ENCODE measurements at regions not wholly inside any gene's neighbourhood (a gene's known extent, or its start where the extent isn't known, plus 50 kb on each side); places are given as distances from the start of the nearest gene placed in this dataset.
"Not testable (repeated sequence)": the region's sequence is repeated elsewhere in the genome, so short reads cannot be mapped to it uniquely, and the experiment has no call there.

DNA sequence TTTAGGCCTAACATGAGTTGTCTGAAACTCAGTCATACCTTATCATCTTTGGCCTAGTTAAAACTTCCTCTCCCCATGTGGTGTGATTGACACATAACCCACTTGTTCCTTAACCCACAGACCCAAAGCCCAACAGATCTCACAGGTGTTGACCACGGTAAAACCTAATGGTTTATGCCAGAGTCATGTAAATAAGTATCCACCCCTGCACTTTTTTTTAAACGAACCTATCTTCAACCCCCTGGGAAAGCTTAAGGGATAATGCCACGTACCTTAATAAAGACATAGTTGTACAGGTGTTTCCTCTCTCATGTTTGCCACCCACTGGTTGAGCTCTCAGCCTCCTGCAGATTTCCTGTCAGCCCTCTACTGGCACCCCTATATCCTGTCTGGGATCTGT, 709.3 kb upstream of the CCDC179 start:
- no peak for DNase-seq

DNA sequence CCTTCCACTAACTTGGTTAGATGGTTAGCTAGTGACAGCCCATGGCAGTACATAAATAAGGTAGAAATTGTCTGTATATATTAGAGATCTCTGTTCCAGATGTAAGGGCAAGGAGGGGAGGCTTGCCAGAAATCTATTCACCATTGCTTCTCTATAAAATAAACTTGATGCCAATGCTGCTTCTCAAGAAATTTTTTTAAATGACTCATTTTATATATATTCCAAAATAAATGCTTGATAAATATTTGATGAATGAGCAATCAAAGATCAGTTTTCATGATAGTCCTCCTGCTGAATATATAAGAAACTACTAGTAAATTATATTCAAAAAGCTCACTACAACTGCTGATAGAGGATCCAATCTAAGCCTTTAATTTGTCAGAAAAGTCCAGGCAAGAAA, 710.6 kb upstream of the CCDC179 start:
- no peak for DNase-seq

DNA sequence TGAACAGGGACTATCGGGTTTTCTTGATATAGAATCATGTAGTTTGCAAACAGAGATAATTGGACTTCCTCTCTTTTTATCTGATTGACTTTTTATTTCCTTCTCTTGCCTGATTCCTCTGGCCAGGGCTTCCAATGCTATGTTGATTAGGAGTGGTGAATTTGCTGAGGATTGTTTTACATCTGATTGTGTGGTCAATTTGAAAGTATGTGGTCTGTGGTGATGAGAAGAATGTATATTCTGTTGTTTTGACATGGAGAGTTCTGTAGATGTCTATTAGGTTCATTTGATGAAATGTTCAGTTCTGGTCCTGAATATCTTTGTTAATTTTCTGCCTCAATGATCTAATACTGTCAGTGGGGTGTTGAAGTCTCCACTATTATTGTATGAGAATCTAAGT, 713.2 kb upstream of the CCDC179 start:
- no peak for DNase-seq

DNA sequence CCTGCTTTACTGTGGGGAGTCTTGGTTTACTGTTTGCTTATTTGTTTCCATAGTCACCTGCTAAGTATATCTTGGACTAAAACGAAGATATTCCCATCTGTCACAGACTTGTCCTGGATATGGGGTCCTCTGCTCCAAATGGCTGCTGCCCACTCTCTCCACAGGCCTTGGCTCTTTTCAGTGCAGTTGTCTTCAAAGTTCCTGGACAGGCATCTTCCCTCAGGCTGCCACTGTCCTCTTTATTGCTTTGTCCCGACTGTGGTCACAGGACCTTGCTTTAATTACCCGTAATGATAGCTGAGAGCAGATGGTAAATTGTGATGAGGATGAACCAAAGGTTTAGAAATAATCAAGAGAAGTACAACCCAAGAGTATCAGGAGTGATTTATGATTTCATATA, 713.9 kb upstream of the CCDC179 start:
- no peak for DNase-seq

DNA sequence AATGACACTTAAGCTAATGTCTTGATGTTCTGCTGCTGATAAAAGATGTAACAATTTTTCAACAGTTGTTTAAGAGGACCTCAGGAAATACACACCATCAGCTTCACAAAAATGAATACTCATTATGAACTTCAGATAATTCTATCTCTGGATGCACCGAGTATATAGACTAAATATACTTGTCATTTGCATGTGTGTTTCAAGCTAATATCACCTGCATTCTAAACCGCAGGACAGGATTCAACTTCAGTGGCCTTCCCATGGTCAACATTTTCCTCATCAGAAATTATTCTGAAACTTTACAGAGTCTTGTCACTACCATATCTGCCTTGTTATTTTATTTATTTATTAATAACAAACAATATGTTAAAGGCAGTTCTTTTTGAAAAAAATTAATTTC, 717.0 kb upstream of the CCDC179 start:
- no peak for DNase-seq

DNA sequence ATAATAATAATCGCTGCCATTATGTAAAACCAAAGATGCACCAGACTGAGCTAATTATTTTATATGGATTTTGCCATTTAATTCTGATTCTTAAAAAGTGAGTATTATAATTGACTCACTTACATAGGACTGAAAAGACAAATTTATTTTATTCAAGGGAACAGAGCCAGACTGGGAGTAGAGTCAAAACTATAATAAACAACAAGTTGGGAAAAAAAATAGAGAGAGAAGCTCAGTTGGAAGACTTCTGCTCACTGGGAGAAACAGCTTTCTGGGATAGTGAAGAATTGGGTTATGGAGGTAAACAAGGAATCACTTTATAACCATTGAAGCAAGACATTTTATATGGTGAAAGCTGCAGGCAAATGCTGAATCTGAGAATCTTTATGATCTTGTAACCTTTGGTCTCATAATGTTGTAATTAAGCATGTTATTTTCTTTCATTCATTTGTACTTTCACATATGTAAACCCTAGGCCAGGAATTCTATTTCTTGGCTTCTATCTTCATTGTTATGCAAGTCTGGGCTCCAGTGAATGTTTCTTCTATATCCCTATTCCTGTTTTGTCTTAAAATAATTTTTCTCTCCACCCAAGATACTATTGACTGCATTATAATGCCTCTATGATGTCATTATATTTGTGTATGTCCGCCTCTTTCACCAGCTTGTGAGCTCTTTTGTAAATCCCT, 725.3 kb upstream of the CCDC179 start:
- peak; percentile 74 for DNase-seq

DNA sequence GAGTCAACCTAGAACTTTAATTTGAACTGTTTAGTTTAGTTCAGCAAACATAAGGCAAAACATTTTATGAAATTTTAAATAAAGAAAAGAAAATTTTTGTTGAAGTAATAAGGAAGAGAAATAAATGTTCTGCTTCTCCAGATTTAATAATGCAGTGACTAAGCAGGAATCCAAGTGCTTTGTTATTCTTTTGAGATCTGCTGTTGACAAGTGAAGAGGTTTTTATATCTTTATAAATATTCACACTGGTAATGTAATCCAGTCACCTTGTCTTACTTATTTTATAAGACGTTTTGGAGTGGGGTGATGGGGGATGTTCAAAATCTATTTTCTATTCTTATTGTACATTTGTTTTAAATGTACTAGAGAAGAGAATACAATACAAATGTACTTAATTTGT, 725.9 kb upstream of the CCDC179 start:
- DNase-seq = no peak

DNA sequence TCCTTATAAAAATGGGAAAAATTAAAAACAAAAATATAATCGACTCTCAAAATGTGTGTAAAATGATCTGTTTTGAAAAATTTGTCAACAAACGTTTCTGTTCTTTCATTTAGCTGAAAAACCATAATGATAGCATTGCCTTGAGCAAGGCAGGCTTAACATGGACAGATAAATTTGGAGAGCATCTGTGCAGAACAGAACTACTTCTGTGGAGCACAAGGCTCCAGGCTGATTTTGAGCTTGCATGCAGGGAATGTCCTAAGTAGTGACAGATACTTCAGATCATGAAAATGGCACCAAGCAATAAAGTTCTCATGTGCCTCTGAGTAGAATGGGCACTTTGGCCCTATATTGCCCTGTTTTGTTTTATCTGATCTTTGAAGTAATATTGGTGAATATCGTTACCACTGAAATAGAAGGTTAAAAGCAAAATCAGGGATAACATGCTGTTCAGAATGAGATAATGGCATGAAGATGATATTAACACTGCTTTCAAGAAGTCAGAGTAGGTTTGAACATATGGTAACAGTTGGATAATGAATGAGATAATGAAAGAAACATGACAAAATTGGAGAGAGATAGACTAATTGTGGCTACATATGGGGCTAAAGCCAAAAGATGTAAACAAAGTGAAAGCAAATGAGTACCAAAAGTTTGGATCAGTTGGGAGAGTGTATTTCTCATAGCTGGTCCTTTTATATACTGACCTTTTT, 730.5 kb upstream of the CCDC179 start:
- DNase-seq = peak; percentile 58

DNA sequence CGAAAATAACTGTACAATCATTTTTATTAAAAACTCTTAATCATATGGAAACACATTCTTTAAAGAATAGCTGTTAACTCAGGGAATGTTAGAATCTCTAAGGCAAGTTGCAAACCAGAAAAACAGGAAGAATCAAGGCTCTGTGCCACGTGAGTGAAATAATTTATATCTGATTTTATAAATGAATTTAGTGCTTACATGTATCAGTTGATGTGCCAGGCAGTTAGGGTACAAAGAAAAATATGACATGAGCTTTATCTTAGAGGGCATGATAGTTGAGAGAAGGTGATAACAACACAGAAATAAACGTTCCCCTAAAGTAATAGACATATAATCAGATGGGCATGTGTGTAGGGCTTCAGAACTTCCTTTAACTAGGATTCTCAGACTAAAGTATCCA, 734.5 kb upstream of the CCDC179 start:
- no peak for DNase-seq

DNA sequence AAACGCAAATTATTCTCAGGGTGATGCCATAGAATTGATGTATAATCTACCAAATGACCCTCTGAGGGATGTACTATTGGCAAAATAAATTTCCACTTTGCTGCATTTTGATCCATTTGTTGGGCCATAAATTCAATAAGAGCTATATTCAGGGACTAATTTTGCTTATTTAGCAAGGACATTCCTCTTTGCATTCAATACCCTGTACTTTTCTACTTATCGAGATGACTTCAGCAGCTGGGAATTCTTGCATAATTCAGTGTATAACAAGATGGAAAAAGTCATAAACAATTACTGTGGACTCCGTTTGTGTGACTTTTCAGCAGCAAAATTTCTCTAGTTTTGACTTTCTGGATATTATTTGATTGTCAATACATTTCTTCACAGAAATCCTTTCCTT, 744.7 kb upstream of the CCDC179 start:
- no peak for DNase-seq

DNA sequence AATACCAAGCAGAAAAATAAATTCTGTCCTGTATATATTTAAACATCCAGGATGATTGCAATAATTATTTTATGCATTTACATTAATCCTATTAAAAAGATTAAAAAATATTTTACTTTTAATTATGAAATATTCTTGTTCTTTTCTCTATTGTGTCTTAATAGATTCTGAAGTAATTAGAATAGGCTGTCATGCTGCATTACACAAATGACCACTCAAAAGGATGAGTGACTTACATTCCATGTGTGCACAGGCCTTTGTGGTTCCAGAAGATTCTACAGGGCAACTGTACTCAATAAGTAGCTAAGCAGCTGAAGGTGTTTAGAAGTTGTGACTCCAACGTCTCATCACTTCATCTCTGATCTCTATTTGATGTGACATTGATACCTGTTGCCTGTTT, 745.9 kb upstream of the CCDC179 start:
- no peak for DNase-seq

DNA sequence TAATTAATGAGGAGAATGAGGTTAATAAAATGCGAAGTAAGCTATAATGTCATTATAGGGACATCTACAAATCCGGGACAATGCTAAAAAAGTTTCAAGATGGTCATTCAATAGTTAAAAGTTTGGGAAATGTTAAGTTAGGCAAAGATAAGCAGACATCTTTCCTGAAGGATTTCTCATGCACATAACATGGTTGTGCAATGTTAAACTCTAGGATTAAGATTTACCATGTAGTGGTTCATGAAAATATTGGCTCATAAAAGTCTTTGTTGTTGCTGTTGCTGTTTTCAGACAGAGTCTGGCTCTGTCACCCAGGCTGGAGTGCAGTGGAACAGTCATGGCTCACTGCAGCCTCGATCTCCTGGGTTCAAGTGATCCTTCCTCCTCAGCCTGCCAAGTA, 751.5 kb upstream of the CCDC179 start:
- no peak for DNase-seq

DNA sequence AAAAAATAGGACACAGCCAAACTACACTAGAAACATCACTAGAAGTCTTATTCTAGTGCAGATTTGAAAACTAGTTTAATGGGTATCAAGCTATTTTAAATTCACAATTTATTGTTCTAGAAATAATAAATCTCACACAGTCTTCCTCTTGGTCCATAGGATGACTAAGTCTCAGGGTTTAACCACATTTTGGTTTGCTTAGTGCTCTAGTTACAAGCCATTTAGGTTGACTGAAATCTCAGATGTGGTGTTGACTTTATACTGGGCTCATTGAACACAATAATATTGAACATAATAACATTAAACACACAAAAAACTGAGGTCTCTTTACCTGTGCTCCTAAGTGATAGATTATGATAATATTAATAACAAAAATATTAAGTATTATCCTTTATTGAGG, 760.3 kb upstream of the CCDC179 start:
- DNase-seq = no peak

DNA sequence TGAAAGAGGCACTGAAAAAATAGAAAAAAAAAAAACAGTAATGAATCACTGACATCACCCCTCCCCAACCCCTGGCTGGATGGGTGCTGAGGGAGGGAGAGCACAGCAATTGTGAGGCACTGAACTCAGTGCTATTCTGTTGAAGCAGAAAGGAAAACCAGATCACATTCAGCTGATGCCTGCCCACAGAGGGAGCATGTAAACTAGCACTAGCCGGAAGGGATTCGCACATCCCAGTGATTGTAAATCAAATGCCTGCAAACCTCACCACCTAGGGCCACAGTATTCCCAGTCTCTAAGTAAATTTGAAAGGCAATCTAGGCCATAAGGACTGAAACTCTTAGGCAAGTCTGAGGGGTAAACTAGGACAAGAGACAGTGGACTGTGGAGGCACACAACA, 772.0 kb upstream of the CCDC179 start:
- DNase-seq = no peak

DNA sequence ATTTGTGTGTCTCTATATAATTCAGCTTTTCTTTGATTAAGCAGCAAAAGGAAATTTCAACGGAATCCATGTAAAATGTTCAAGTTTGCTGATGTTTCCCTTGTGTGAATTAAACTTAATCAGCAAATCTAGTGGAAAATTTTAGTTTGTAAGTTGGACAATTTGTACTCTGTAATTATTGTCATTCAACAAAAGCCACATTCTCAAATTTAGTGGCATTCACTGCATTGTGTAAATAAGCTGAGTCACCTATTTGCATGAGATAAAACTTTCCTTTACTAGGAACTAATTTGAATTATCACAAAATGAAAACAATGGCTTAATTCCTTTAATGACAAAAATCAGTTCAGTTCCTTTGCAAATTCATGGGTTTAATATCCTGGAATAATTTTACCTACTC, 784.2 kb upstream of the CCDC179 start:
- DNase-seq = no peak

DNA sequence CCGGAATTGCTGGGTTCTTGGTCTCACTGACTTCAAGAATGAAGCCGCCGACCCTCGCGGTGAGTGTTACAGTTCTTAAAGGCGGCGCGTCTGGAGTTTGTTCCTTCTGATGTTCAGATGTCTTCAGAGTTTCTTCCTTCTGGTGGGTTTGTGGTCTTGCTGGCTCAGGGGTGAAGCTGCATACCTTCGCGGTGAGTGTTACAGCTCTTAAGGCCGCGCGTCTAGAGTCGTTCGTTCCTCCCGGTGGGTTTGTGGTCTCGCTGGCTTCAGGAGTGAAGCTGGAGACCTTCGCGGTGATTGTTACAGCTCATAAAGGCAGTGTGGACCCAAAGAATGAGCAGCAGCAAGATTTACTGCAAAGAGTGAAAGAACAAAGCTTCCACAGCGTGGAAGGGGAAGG, 792.1 kb upstream of the CCDC179 start:
- DNase-seq = not testable (repeated sequence)

DNA sequence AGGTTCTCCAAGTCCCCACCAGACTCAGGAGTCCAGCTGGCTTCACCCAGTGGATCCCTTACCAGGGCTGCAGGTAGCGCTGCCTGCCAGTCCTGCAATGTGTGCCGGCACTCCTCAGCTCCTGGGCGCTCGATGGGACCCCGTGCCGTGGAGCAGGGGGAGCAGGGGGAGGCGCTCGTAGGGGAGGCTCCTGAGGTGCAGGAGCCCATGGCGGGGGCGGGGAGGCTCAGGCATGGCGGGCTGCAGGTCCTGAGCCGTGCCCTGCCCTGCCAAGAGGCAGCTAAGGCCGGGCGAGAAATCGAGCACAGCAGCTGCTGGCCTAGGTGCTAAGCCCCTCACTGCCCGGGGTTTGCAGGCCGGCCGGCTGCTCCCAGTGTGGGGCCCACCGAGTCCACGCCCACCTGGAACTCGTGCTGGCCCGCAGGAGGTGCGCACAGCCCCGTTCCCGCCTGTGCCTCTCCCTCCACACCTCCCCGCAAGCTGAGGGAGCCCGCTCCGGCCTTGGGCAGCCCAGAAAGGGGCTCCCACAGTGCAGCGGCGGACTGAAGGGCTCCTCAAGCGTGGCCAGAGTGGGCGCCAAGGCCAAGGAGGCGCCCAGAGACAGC, 792.9 kb upstream of the CCDC179 start:
- DNase-seq = no peak

DNA sequence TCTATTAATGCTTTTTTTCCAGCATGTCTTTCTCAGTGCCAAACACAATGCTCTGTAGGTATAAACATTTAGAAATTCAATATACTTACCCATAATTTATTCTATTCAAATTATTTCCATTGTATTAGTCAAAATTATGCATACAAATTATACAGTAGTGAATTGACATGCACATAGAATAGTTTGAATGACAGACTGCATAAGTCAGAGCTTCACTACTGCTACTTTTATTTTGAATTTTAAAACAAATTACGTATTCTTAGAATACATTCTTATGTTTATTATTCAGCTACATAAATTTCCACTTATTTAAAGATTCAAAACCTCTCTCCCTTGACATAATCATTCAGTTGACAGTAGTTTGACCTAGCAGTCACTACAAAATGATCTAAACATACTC, 808.0 kb upstream of the CCDC179 start:
- no peak for DNase-seq

DNA sequence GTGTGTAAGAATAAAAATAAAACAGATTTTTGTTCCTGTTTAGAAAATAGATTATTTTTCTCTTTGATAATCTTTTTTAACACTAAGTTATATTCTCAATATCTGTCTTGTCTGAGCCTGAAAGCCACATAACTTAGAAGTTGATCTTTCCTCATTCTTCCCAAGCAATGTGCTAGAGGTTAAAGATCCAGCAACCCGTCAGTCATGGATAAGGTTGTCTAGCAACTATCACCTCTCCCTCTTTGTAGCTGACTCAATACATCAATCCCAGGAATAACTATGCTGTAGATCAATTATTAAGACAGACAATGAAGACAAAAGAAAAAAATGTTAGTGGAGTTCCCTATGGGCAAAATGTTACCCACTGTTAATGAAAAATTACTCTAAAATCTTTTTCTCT, 813.1 kb upstream of the CCDC179 start:
- no peak for DNase-seq

DNA sequence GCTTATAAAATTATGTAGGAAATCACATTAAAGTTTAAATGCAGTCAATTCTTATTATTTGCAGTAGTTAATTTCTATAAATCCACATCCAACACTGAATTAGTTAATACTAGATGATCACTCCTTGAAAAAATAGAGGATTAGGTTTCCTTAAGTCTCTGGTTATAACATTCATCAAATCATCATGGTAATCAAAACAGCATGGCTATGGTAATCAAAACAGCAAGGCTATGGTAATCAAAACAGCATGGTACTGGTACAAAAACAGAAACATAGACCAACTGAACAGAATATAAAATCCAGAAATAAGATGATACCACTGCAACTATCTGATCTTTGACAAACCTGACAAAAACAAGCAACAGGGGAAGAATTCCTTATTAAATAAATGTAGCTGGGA, 814.6 kb upstream of the CCDC179 start:
- DNase-seq = no peak

DNA sequence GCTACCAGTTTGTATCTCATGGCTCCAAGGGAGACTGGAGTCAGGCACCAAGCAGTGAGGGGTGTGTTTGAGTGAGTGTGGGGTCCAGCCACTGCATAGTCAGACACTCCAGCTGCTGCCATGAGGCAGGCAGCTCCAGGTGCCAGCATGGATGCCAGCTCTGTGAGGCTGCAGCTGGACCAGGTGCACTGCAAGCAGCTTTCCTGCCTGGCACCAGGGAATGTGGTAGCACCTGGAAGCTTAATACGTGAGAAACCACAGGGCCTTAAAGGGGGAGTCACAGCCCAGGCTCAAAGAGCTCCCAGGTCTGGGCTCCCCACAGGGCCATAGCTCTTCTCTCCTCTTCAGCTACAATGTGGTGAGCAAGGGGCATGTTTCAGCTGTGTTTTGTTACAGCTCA, 817.8 kb upstream of the LUZP2 start:
- no peak for DNase-seq

DNA sequence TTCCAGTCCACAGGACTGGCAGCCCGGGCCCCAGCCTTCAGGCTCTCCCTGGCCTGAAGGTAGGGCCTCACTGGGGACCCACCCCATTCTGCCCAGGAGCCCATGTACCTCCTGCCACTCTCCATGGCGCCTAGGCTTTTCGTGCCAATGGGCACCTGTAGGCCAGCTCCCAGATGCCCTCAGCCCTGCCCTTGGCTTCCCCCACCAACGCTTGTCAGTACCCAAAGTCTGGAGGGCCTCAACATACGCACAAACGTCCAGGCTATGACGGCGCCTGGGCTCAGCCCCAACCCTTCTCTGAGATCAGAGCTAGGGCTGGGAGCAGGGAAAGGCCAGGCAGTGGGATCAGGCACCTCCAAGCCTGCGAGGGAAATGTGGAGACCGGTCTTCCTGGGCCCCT, 816.9 kb upstream of the LUZP2 start:
- DNase-seq = no peak

DNA sequence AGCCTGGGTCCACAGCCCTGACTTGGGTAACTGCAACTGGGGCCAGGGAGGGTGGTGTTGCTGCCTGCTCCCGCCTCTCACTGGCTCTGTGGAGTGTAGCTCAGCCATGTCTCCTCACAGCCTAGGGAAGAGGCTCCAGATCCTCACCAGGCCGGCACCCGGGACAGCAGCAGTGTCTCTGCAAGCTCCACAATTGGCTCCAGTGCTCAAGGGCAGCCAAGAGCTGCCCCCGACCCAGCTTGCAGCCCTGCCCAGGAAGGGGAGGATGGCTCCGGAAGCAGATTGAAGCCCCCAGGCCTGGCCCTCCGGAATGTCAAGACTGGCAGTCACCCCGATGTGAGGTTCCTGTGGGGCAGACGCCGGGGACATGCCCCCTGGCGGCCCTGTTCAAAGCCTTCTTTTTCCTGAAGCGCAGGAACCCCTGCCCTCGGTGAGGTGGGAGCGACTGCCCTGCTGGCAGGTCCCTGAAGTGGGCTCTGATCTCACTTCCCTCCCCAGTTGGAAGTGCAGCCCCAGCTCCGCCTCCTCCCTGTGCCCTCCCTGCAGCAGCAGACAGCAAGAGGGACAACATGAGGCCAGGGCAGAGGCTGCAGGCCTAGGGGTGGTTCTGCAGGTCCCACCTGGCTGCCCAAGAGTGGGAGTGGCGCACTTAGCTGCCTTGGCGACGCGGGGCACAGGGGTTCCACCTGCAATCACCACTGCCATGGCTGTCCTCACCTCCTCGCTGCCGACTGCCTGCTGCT, 816.2 kb upstream of the LUZP2 start:
- DNase-seq = no peak
